GM19043 (cell line): ENCODE measurements at regions not wholly inside any gene's neighbourhood (a gene's known extent, or its start where the extent isn't known, plus 50 kb on each side); places are given as distances from the start of the nearest gene placed in this dataset.
A peak's percentile ranks its signal among the peaks of the same experiment; 100 is the strongest.

ENCODE experiments used
- ATAC-seq: cut with Tn5 transposase; IDR thresholded peaks from one replicate; pipeline ENCODE4 v1.9.1; 2021; ENCODE audit warnings: low read depth; ENCODE audit not compliant: unreplicated experiment

DNA sequence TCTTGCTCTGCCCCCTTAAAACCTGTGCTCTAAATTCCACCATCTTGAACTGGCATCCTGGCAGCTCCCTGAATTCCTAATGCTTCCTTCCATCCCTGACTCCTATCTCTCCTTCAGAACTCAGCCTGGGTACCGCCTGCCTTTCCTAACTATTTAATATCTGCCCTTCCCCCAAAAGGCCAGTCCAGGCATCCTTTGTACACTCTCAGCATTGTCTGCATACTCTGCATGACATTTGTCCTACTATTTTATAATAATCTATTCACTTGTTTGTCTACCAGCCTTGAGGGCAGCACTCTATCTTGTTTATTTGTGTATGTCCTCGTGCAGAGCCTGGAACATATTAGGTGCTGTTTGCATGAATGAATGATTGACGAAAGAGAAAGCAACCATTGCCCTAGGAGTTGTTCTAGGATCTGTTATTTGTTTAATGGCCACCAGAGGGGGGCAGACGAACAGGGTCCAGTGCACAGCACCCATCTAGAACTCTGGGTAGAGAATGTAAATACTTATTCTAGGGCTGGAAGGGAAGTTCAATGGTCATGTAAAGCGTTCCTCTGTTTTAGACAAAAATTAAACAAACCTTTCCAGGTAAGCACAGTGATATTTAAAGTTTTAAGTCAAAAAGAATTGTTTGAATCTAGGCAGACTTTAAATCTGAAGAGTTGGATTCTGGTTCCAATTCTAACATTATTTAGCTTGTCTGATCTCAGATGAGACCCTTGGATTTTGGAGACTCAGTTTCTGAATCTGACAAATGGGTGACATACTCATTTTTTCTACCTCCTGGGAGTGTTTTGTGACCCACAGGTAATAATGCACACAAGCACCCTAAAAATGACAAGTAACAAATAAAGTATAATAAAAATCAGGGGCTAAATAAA lies 125.8 kb upstream of the GALNT15 start:
- peak; percentile 98 for ATAC-seq

DNA sequence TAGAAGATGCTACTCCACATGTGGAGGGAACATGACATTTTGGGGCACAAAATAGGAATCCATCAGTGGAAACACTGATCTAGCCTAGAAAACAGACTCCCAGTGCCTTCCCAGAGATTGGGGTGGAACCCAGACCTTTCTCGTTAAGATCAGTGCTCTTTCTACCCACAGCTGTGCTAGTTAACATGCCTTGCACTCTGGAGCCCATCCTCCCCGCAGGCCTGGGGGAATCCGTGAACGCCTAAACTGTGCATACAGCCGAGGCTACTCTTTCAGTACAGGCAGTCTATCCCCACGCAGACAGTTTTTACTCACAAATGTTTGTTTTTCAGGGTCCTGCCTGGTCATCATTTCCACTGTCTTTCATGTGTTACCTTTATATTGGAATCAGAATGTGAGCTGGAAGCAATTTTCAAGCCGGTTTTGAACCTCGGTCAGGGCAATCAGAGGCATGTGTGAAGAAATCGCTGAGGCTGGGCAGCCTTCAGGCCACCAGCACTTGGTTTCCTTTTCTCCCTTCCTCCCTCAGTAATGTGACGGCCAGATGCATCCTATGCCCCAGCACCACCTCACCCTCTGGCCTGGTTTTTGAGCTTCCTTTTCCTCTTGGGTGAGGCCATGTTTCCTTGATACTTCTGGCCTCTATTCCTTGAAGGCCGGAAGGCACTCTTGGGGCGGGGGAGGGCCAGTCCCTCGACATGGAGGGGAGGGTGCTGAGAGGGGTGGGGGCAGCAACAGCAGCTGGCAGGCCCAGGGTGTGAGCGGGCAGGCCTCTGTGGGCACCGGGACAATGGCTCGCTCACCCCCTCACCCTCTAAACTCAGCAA lies 123.6 kb upstream of the GALNT15 start:
- no peak for ATAC-seq

- no peak for ATAC-seq
Observed at GRCh38 chr3:16051691-16052090, 122.8 kb upstream of the GALNT15 start.

- ATAC-seq: no peak
Observed at GRCh38 chr3:16052964-16053363, 121.5 kb upstream of the GALNT15 start.

- ATAC-seq: no peak
Observed at GRCh38 chr3:16053794-16054193, 120.7 kb upstream of the GALNT15 start.

DNA sequence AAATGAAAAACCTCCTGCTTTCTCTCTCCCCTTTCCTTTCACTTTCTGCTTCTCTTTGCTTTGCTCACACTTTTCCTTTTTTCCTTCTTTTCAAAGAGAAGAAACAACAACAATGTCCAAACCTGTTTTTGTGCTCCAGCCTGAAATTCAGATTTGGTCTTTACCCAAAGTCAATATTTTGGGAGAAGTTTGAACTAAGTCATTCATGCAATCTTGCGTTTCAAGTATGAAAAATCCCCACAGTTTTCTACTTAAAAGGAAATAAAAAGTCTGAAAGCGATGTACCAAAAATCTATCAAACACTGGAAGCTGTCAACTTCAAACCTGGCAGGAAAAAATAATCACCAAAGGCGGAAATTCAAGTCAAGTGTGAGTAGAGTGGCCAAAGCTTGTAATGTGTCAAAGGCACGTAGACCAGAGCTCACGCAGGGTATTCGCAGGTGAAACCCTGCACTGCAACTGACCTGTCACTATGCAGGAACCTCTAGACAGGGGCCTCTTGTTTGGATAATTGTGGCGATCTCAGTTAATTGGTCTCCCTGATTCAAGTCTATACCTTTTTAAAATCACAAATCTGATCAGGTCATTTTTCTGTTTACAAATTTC lies 118.8 kb upstream of the GALNT15 start:
- no peak for ATAC-seq

DNA sequence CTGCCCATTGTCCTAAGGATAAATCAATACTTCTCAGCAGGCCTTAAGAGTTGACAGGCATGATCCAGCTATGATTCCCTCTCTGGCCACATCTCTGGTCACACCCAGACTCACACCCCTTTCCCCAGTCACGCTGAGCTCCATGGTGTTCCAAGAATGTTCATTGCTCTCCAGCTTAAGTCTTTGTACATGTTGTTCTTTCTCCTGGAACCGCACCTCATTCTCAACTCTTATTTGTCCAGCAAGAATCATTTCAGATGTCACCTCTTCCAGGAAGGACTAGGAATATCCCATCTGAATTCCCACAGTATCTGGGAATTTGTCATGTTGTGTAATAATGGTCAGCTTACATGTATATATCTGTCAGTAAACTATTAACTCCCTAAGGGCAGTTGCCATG lies 118.3 kb upstream of the GALNT15 start:
- ATAC-seq: no peak

GRCh38 chr3:16058521-16058920 lies 116.0 kb upstream of the GALNT15 start:
- no peak for ATAC-seq

- no peak for ATAC-seq
Observed at GRCh38 chr3:16059081-16059537, 115.4 kb upstream of the GALNT15 start.

DNA sequence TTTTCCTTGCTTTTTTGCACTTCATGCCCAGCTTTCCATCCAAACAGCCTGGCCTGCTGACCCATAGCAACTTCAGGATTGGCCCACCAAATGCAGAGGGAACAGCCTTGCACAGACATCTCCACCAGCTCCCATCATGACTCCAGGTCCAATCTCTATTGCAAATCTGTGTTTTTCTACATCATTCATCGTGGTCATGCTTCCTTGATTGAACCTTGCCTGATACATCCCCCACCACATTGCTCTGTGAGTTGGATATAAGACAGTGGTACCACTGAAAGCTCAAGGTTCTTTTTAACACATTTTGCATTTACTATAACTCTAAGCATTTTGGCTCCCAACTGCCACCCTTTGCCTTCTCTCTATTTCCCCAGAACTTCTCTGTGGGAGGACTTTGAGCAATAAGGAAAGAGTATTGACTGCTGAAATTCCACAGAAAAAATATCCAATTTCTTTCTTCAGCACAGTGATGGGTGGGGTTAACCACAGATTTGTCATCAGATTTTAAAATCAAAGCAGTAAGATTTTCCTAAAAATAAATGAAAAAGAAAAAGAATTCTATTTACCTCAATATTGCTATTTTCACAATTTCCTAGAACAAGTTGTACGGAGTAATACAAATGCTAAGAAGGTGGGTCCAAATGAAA lies 114.6 kb upstream of the GALNT15 start:
- ATAC-seq: no peak

- no peak for ATAC-seq
Observed at GRCh38 chr3:16060358-16060852, 114.1 kb upstream of the GALNT15 start.

- no peak for ATAC-seq
Observed at GRCh38 chr3:16060945-16061344, 113.5 kb upstream of the GALNT15 start.

- ATAC-seq: no peak
Observed at GRCh38 chr3:16061491-16061890, 113.0 kb upstream of the GALNT15 start.

DNA sequence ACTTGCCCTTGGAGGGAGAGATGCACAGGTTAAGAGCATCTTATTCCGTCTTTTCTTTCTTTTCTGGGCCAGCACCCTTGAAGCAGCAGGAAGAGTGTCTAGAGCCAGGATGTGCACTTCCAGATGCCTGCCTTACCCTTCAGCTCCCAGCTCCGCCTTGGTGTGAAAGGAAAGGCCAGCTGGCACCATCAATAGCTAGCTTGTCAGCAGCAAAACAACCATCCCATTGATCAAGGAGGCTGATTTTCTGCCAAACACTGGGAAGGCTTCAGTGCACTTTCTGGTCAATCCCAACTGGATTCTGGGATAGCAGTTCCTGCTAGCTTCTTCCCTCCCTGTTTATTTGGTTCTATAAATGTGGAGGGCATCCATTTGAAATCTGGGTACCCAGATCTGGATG lies 110.9 kb upstream of the GALNT15 start:
- ATAC-seq: no peak

GRCh38 chr3:16064642-16065414 lies 109.7 kb upstream of the GALNT15 start:
- no peak for ATAC-seq

- no peak for ATAC-seq
Observed at GRCh38 chr3:16066545-16066944, 107.9 kb upstream of the GALNT15 start.

DNA sequence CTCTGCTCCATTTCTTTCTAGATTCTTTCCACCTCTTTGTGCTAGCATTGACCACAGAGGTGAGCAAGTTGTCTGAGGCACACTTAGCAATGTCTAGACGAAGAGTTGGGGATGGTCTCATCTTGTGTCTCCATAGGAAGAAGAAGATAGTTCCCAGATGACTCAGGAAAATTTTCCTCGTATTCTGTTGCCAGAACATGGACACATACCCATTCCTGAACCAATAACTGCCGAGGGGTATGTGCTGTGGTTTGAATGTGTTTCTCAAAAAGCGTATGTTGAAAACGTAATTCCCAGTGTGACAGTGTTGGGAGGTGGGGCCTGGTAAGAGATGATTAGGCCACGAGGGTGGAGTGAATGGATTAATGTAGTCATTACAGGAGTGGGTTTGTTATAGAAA lies 107.5 kb upstream of the GALNT15 start:
- no peak for ATAC-seq

- ATAC-seq: no peak
Observed at GRCh38 chr3:16067837-16068471, 106.5 kb upstream of the GALNT15 start.
